ENCODE measurements at regions not wholly inside any gene's neighbourhood (a gene's known extent, or its start where the extent isn't known, plus 50 kb on each side); places are given as distances from the start of the nearest gene placed in this dataset.

DNA sequence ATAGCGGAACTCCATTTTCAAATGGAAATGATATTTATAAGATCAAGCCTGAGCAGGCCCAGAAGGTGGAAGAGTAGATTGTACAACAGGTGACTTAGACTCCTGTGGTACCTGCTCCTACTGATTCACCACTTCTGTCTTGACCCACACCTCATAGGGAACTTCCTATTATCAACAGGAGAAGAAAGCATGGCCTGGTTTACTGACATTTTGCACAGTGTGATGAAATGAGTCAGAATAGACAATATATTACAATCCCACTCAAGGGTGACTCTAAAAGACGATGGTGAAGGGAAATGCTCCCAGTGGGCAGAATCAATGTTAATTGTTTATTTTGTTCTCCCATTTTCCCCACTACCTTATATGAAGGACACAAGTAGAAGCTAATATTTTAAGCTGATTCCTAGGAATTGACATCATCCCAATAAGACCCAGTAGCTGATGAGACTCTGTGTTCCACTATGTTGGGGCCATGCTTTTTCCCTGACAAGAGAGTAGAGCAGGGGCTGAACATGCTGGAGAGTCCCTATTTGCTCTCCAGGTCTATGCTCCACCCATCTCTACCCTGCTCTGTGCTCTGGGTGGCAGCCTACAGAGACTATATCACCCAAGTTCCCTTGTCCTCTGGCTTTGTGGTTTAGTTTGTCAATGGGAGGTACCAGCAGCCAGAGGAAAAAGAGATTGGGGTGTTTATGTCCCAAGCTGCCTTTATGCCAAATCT is 163.4 kb upstream of the FSTL4 start:
- H3K9me2 ChIP-seq (replicated peaks; ENCODE audit: low read depth, low read length) = no peaks in the 10 kb centered on the region
- no peak overlapping the region for H3K4me3 ChIP-seq (ENCODE audit: low read length, poor library complexity, severe bottlenecking)
- TF ChIP-seq, protein P1, sequence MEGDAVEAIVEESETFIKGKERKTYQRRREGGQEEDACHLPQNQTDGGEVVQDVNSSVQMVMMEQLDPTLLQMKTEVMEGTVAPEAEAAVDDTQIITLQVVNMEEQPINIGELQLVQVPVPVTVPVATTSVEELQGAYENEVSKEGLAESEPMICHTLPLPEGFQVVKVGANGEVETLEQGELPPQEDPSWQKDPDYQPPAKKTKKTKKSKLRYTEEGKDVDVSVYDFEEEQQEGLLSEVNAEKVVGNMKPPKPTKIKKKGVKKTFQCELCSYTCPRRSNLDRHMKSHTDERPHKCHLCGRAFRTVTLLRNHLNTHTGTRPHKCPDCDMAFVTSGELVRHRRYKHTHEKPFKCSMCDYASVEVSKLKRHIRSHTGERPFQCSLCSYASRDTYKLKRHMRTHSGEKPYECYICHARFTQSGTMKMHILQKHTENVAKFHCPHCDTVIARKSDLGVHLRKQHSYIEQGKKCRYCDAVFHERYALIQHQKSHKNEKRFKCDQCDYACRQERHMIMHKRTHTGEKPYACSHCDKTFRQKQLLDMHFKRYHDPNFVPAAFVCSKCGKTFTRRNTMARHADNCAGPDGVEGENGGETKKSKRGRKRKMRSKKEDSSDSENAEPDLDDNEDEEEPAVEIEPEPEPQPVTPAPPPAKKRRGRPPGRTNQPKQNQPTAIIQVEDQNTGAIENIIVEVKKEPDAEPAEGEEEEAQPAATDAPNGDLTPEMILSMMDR (conservative IDR thresholded peaks at IDR 0.05; ENCODE audit: low read length) = no peak
- TF ChIP-seq EZH2phosphoT487 (IDR thresholded peaks at IDR 0.05; ENCODE audit: borderline replicate concordance) = no peak

DNA sequence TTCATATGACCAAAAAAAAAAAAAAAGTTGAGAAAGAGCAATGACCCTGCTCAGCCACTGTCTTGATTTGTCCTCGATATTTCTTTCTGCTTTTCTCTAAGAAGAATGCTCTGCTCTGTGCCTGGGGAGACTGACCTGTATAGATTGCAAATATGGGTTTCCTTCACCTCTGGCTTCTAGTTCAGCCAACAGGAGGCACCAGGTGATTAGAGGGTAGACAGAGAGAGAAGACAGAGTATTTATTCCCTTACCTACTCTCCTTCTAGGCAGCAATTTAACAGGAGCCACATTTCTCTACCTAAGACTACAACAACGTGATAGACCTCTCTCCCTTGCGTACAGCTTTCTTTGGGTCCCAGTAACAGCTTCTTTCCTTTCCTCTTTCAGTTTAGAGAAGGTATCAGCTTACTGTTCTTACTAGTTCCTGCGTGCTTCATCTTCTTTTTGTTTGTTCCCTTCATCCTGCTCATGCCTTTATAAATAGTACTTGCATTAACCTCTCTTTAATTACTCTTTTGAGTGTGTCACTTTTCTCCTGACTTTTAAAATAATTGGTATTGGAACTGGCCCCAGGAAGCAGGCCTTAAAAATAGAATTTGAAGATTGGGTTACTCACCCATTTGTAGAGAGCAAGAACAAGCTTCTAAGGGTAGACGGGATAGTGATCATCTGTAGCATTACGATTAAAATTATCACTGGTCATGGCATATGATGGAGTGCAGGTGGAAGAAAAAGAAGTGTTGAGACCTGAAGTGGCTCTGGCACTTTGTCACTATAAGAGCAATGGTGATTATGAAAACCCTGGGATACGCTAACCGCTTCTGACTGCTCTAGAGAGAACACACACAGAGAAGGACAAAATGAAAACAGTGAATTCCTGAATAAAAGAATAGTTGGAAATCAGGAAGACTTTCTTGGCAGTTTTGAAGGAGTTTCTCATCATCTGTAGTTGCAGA is 161.2 kb upstream of the FSTL4 start:
- H3K27me3 ChIP-seq (ENCODE audit: insufficient read depth, low read length, poor library complexity, severe bottlenecking) = no peaks in the 10 kb centered on the region
- H3K9ac ChIP-seq (ENCODE audit: low read depth, low read length, poor library complexity, severe bottlenecking) = no peak overlapping the region
- no peaks in the 10 kb centered on the region for H3F3A ChIP-seq (ENCODE audit: low read depth)
- TF ChIP-seq, protein P1 (conservative IDR thresholded peaks at IDR 0.05; ENCODE audit: low read length) = no peak
- no peak for TF ChIP-seq EZH2phosphoT487 (IDR thresholded peaks at IDR 0.05; ENCODE audit: borderline replicate concordance)
- no peak overlapping the region for H3K4me2 ChIP-seq (ENCODE audit: low read depth, low read length, poor library complexity, severe bottlenecking)
- no peaks in the 10 kb centered on the region for H3K36me3 ChIP-seq (ENCODE audit: insufficient read depth, low read length)
- H3K4me3 ChIP-seq (ENCODE audit: low read length, poor library complexity, severe bottlenecking) = no peak overlapping the region
- no peaks in the 10 kb centered on the region for H3K9me3 ChIP-seq (ENCODE audit: insufficient read depth, low read depth, low read length)
- no peaks in the 10 kb centered on the region for H3K4me1 ChIP-seq (ENCODE audit: insufficient read depth, low read length, poor library complexity, severe bottlenecking)
- no peaks in the 10 kb centered on the region for H4K20me1 ChIP-seq (ENCODE audit: insufficient read depth, low read length, poor library complexity, severe bottlenecking)
- H3K79me2 ChIP-seq (ENCODE audit: insufficient read depth, low read length) = no peaks in the 10 kb centered on the region
- no peaks in the 10 kb centered on the region for H3K9me2 ChIP-seq (replicated peaks; ENCODE audit: low read depth, low read length)
- H2AFZ ChIP-seq (ENCODE audit: low read length) = no peak overlapping the region

More for the DNA sequence above, 163.4 kb upstream of the FSTL4 start:
- Histone ChIP-seq H3K27me3 (ENCODE audit: insufficient read depth, low read length, poor library complexity, severe bottlenecking) (no peaks in the 10 kb centered on the region), H3K9ac (ENCODE audit: low read depth, low read length, poor library complexity, severe bottlenecking) (no peak overlapping the region), H2AFZ (ENCODE audit: low read length) (no peak overlapping the region), H4K20me1 (ENCODE audit: insufficient read depth, low read length, poor library complexity, severe bottlenecking) (no peaks in the 10 kb centered on the region), H3K36me3 (ENCODE audit: insufficient read depth, low read length) (no peaks in the 10 kb centered on the region), H3K79me2 (ENCODE audit: insufficient read depth, low read length) (no peaks in the 10 kb centered on the region), H3K4me2 (ENCODE audit: low read depth, low read length, poor library complexity, severe bottlenecking) (no peak overlapping the region), H3F3A (ENCODE audit: low read depth) (no peaks in the 10 kb centered on the region), H3K9me3 (ENCODE audit: insufficient read depth, low read depth, low read length) (no peaks in the 10 kb centered on the region), H3K4me1 (ENCODE audit: insufficient read depth, low read length, poor library complexity, severe bottlenecking) (no peaks in the 10 kb centered on the region)

DNA sequence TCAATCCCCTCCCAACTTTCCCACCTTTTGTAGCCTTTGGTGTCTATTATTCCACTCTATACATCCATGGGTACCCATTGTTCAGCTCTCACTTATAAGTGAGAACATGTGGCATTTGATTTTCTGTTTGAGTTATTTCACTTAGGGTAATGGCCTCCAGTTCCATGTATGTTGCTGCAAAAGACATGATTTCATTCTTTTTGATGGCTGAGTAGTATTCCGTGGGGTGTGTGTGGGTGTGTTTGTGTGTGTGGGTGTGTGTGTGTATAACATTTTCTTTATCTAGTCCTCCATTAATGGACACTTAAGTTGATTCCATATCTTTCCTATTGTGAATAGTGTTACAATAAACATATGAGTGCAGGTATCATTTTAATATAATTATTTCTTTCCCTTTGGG is 157.5 kb upstream of the FSTL4 start:
- Histone ChIP-seq H4K20me1 (ENCODE audit: insufficient read depth, low read length, poor library complexity, severe bottlenecking) (no peaks in the 10 kb centered on the region), H3K9me3 (ENCODE audit: insufficient read depth, low read depth, low read length) (no peaks in the 10 kb centered on the region), H3K9ac (ENCODE audit: low read depth, low read length, poor library complexity, severe bottlenecking) (no peak overlapping the region), H3K9me2 (replicated peaks; ENCODE audit: low read depth, low read length) (no peaks in the 10 kb centered on the region), H2AFZ (ENCODE audit: low read length) (no peak overlapping the region), H3K4me1 (ENCODE audit: insufficient read depth, low read length, poor library complexity, severe bottlenecking) (no peaks in the 10 kb centered on the region), H3K27me3 (ENCODE audit: insufficient read depth, low read length, poor library complexity, severe bottlenecking) (no peaks in the 10 kb centered on the region), H3F3A (ENCODE audit: low read depth) (no peaks in the 10 kb centered on the region), H3K4me3 (ENCODE audit: low read length, poor library complexity, severe bottlenecking) (no peak overlapping the region), H3K36me3 (ENCODE audit: insufficient read depth, low read length) (no peaks in the 10 kb centered on the region), H3K79me2 (ENCODE audit: insufficient read depth, low read length) (no peaks in the 10 kb centered on the region), H3K4me2 (ENCODE audit: low read depth, low read length, poor library complexity, severe bottlenecking) (no peak overlapping the region)
- TF ChIP-seq, protein P1 (conservative IDR thresholded peaks at IDR 0.05; ENCODE audit: low read length) = no peak
- TF ChIP-seq EZH2phosphoT487 (IDR thresholded peaks at IDR 0.05; ENCODE audit: borderline replicate concordance) = no peak
